ENCODE measurements at regions not wholly inside any gene's neighbourhood (a gene's known extent, or its start where the extent isn't known, plus 50 kb on each side); places are given as distances from the start of the nearest gene placed in this dataset.

DNA sequence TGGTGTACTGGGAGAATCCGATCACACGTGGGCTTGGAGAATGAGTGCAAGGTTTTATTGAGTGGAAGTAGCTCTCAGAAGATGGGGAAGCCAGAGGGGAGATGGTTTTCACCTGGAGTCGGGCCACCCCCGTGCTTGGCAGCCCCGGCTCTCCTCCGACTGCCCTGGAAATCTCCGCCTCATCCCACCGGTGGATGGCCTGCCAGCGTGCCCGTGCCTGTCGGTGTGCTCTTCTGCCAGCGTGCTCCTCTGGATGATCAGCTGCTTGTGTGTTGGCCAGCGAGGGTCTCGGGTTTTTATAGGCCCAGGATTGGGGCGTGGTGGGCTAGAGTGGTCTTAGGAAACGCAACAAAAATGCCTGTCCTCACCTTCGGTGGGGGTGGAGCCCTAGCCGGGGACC is 368.0 kb downstream of the FAT4 start:
- no peak for DNase-seq (ENCODE audit: low spot score)

DNA sequence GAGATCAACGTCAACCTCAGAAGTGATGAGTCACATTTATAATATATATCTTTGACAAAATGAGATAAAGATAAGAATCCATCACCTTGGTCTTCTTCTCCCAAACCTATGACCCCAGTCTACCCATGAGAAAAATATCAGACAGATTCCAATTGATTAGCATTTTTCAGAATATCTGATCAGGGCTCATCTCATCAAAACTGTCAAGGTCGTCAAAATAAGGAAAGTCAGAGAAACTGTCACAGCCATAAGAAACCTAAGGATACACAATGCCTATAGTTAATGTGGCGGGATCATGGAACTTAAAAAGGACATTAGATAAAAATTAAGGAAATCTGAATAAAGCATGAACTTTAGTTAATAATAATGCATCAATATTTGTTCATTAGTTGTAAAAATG is 374.1 kb downstream of the FAT4 start:
- DNase-seq (ENCODE audit: low spot score), result no peak

- no peak for DNase-seq (ENCODE audit: low spot score)
These were observed 375.1 kb downstream of the FAT4 start for GRCh38 chr4:125689805-125690204.

- no peak for DNase-seq (ENCODE audit: low spot score)
These were observed 378.5 kb downstream of the FAT4 start for GRCh38 chr4:125693228-125693627.

DNA sequence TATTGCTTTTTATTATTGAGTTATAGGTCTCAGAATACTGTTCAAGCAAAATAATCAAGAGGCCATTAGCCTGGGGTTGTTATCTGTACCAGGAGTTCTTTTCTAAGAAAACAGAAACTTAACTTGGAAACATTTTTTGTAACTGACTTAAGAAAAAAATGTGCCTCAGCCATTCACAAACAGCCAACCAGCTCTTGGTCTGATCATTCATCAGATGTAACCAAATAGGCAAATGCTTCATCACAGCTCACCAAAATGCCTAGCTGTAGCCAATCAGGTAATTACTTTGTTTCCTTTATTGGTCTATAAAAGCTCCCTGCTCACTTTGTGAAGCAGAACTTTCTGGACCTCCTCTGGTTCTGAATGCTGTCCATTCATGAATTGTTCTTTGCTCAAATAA is 387.7 kb downstream of the FAT4 start:
- no peak for DNase-seq (ENCODE audit: low spot score)

GRCh38 chr4:125703443-125703842 is 388.7 kb downstream of the FAT4 start:
- no peak for DNase-seq (ENCODE audit: low spot score)

GRCh38 chr4:125704726-125705125 is 390.0 kb downstream of the FAT4 start:
- DNase-seq (ENCODE audit: low spot score), result no peak

- DNase-seq (ENCODE audit: low spot score), result no peak
These were observed 390.9 kb downstream of the FAT4 start for GRCh38 chr4:125705681-125706080.

- no peak for DNase-seq (ENCODE audit: low spot score)
These were observed 392.6 kb downstream of the FAT4 start for GRCh38 chr4:125707397-125707796.

DNA sequence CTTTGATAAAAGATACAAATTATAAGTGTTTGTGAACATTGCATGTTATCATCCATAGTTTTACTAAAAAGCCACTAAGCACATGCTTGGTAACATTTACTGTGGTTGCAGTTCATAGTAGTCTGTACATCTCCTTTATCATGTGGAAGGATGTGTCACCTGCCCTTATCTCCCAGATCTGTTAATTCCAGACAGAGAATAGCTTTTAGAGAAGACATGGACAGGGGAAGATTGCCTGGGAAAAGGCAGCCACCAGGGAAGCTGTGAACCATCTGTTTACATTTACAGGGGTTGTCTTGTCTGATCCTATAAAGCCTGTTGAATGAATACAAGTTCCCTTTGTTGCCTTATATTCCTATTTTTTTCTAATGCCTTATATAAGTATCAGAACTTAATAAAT is 396.0 kb downstream of the FAT4 start:
- no peak for DNase-seq (ENCODE audit: low spot score)

DNA sequence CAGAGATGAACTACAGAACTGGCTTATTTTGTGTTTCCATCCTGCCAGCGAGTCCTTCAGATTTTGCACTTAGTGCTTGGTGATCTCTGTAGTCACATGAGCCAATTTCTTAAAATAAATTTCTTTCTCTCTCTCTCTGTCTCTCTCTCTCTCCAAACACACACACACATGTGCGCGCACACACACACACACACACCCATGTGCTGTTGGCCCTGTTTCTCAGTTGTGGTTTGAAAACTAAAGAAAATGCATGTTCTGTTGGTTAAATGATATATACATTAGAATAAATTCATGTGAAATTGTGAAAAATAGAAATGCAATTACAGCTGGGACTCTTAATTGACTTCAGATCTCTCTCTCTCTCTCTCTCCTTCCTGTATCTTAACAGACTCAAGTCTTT is 399.3 kb downstream of the FAT4 start:
- DNase-seq (ENCODE audit: low spot score), result no peak

DNA sequence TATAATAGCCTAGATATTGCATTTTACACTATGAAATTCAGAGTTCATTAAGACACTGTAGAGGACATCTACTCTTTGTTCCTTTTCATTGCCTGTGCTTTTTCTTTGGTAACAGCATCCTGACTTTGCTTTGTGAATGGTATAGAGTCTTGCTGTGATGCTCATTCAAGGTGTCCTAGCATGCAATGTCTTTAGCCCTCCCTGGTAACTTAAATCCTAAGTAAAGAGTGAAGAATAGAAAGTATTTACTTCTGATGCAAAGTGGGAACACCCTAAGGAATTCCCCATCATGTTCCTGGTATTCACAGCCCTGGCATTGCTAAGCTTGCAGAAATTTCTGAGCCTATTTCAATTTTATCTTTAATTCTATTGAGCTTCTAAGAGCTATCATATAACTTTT is 400.1 kb downstream of the FAT4 start:
- no peak for DNase-seq (ENCODE audit: low spot score)

DNA sequence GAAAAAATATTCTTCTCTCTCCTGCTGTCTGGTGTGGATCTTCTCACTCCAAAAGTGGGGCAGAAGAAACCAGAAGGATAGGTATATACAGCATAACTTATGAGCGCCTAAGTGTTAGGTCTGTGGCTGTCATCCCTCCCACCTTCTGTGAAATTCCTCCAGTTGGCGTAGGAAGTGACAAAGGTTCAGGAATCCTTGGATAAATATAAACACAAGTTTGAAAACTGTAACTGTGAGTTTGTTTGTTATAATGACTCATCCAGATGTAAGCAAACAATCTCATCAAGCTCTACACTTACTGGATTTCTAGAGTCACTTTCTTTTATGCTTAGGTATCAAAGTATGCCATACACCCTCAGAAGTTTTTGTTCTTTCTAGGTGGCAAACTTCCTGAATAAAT is 405.2 kb downstream of the FAT4 start:
- peak; percentile 70 for DNase-seq (ENCODE audit: low spot score)

GRCh38 chr4:125722009-125722408 is 407.3 kb downstream of the FAT4 start:
- no peak for DNase-seq (ENCODE audit: low spot score)

DNA sequence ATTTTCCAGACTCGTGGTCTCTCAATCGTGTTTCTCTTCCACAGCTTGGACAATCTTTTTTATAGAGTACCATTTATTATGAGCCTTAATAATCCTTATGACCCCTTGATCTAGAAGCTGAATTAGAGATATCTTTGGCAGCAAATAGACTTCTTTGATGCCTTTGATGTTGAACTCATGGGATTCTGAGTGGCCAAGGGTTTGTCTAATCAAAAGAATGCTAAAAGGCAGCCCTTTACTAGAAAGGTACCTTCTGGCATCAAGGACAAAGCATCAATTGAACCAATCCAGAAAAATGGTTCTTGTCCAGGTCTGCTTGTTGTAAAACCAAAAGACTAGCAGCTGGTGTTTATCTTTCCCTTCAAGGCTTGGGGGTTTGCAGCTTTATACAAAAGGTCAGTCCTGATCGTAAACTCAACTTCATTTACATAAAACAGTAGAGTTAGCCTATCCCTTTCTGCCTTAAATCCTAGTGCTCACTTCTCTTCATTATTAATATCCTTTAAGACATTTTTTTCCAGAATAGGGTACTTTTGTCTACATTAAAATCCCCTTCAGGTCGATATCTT is 411.3 kb downstream of the FAT4 start:
- DNase-seq (ENCODE audit: low spot score), result no peak

DNA sequence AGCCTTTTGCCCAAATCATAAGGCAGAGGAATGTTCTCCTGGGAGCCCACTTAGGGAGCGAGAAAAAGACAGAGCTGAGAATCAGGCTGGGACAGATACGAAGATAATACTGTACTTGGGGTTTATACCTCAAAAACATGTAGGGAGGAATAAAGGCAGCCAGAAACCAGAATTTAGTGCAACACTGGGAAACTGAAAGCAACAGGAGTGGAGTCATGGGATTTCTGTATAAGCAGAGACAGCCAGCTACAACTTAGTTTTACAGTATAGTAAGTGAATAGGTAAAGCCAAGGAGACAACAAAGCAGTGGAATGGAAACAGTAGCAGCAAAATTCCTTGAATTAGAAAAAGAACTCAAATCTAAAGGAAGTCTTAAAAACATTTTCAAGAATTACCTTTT is 413.2 kb downstream of the FAT4 start:
- no peak for DNase-seq (ENCODE audit: low spot score)

DNA sequence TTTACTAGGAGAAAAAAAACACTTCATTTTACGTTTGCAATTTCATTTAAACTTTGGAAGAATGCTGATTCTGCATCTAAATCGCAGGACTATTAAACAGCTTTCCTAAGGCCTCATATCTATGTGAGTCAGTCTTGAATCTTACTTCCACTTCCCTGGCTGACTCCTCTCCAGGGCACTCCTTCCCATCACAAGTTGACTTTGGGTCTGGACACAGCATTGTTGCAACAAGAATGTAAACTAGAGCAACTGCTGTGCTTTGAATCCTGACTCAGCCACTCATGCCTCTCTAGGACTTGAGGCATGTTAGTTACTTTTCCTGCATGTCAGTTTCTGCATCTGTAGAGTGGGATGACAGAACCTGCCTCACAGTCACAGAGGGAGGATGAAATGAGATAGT is 413.8 kb downstream of the FAT4 start:
- no peak for DNase-seq (ENCODE audit: low spot score)

GRCh38 chr4:125729171-125729570 is 414.4 kb downstream of the FAT4 start:
- no peak for DNase-seq (ENCODE audit: low spot score)

- no peak for DNase-seq (ENCODE audit: low spot score)
These were observed 417.9 kb downstream of the FAT4 start for GRCh38 chr4:125732632-125733031.

DNA sequence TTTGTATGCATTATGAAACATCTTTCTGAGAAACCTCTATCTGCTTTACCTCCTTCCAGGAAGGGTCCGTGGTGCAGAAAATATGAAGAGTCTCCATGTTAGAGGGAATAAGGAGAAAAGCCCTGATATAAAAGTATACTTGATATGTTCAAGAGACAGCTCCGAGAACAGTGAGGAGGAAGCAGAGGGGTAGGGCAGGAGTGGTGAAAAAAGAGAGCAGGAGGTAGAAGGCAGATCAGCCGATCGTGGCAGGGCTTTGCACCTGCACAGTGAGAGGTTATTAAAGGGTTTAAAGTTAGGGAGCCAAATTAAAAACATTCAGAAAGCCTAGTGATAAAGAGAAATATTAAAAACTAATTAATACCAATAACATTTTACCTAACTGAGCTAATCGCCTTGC is 419.7 kb downstream of the FAT4 start:
- no peak for DNase-seq (ENCODE audit: low spot score)

- DNase-seq (ENCODE audit: low spot score), result peak; percentile 44
These were observed 420.3 kb downstream of the FAT4 start for GRCh38 chr4:125735102-125735501.

- no peak for DNase-seq (ENCODE audit: low spot score)
These were observed 421.3 kb downstream of the FAT4 start for GRCh38 chr4:125736057-125736456.

DNA sequence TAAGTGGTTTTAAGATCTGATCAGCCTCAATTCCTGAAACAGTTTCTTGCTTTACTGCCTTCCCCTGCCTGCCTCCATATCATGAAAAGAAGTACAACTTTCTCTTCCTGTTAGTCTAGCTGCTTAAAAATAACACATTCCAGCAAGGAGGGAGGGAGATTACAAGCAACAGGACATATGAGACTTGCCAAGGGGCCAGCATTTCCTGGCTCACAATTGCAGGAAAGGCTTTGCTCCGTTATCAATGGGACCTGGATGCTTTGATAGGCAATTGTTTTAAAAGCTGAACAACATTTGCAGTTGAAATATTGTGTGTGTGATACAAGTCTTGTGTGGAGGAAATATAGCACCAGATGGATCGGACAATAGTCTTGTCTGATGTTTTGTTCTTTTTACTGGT is 425.0 kb downstream of the FAT4 start:
- no peak for DNase-seq (ENCODE audit: low spot score)

GRCh38 chr4:125741825-125742452 is 427.2 kb downstream of the FAT4 start:
- DNase-seq (ENCODE audit: low spot score), result peak; percentile 41
